GM10266 (cell line): ENCODE measurements at regions not wholly inside any gene's neighbourhood (a gene's known extent, or its start where the extent isn't known, plus 50 kb on each side); places are given as distances from the start of the nearest gene placed in this dataset.

Experiments
- DNase-seq: peaks from one replicate; pipeline ENCODE4 v3.0.0; 2012; ENCODE audit errors: extremely low spot score
- TF ChIP-seq, protein P1 (sequence below): IDR thresholded peaks from 2 replicates; pipeline ENCODE4 v1.5.1; 2012; ENCODE audit warnings: mild to moderate bottlenecking, low read depth; ENCODE audit not compliant: control insufficient read depth, insufficient read depth; ENCODE audit errors: missing control alignments

DNA sequence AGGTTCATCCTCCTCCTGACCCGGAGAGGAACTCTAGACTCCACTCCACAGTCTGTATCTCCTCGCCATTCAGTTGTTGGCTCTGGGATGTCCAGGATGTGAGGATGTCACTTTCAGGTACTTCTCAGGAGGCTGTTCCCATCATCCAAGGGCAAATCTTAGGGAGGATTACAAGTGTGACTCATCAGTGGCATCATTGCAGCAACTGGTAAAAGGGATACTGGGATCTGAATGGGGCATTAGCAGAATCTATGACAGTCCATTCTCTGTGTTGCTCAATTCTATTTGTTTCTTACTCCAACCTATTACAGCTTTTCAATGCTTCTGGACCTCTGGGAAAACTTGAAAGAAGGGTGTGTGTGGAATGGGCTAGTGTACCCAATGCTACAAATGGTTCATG, 81.5 kb upstream of the FN1 start:
- no peak for DNase-seq
- TF ChIP-seq, protein P1, sequence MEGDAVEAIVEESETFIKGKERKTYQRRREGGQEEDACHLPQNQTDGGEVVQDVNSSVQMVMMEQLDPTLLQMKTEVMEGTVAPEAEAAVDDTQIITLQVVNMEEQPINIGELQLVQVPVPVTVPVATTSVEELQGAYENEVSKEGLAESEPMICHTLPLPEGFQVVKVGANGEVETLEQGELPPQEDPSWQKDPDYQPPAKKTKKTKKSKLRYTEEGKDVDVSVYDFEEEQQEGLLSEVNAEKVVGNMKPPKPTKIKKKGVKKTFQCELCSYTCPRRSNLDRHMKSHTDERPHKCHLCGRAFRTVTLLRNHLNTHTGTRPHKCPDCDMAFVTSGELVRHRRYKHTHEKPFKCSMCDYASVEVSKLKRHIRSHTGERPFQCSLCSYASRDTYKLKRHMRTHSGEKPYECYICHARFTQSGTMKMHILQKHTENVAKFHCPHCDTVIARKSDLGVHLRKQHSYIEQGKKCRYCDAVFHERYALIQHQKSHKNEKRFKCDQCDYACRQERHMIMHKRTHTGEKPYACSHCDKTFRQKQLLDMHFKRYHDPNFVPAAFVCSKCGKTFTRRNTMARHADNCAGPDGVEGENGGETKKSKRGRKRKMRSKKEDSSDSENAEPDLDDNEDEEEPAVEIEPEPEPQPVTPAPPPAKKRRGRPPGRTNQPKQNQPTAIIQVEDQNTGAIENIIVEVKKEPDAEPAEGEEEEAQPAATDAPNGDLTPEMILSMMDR: no peak

DNA sequence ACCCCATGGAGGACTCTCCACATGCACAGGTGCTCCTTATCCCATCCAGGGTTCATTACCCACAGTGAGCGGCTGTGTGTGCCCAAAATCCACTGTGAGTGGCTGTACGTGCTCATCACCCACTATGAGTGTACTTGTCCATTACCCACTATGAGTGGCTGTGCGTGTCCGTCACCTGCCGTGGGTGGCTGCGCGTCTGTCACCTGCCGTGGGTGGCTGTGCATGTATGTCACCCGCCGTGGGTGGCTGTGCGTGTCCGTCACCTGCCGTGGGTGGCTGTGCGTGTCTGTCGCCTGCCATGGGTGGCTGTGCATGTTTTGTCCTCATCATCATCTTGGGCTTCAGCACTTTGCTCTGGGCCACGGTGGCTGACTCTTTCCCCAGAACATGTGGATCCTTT, 78.6 kb upstream of the FN1 start:
- TF ChIP-seq, protein P1: no peak
- no peak for DNase-seq

DNA sequence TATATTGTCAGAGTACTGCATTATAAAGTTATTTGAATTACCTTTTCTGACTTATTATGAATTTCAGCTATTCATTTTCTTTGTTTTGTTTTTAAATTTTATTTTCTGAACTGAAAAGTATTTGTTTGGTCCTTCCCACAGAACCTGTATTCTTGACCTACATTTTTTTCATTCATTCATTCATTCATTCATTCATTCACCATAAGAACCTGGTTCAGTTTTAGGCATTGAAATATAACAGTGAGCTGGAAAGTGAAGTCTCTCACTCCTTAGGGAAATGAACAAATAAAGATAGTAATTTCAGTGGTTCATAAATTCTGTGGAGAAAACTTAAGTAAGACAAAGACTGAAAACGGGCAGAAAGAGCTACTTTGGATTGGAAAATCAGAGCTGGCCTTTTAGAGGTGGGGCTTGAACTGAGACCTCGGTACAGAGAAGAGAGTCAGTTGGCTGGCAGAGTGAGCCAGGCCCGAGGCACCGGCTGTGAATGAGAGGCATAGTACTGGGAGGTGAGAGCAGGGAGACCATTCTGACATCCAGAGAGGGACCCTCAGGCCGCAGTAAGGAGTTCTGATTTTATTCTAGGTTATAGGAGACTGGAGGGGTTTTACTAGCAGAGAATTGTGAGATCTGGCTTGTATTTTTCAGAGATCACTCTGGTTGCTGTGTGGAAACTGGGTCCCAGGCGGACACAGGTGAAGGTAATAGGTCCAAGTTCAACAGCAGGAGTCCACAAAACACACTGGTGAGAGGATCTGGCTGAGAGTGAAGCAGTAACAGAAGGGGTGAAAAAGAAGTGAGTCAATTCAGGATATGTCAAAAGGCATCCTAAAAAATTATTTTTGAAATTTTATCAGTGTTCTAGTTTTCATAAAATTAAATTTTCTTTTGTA, 75.8 kb upstream of the FN1 start:
- TF ChIP-seq, protein P1: no peak

DNA sequence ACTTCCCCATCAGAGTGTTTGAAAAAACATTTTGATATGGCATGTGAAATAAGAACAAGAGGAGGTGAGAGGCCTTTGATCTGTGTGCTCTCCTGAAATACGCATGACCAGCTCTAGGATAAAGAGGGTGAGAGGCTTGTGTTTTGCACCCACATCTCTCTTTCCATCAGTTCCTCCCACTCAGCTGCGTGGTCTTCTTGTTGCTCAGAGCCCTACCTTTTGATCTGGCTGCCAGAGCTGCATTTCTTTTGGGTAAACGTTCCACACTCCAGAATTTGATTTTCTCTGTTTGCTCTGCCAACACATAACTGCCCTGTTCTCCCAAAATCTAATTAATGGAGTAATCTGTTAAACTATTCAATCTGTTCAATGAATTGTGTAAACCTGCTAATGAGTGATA, 72.0 kb upstream of the FN1 start:
- no peak for DNase-seq
- TF ChIP-seq, protein P1: no peak

More for the DNA sequence above, 75.8 kb upstream of the FN1 start:
- DNase-seq: no peak

DNA sequence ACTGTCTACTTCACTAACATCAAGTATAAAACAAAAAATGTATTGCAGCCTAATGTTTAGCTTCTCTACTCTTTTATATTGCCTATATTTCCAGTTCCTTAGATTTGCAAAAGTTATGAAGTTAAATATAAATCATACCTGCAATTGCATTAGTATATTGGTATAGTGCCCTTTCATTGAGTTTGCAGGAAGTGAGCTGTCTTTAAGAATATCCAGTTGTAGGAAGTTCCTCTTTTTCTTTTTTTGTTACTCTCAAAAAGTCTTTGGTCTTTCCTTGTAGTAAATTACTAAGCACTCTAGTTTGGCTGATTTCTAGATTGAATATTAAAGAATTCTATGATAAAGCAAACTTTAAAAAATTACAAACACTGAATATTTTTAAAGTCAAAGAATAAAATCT, 71.3 kb upstream of the FN1 start:
- no peak for DNase-seq
- TF ChIP-seq, protein P1: no peak

DNA sequence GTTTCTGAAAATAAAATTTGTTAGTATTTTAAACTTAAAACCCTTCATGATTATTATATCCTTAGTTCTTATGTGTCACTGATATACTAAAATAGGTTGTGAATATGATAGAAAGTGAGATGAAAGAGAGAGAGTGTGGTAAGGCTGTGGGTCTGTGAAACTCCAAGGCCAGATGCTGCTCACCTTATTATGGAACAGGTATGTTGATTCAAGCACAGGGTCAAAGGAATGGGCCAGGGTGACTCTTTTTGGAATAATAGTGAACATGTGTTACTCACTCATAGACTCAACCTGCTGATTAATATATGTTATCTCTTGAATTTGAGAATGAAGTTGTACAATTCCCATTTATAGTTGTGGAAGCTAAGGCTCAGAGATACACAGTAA, 70.7 kb upstream of the FN1 start:
- DNase-seq: no peak
- TF ChIP-seq, protein P1: no peak

DNA sequence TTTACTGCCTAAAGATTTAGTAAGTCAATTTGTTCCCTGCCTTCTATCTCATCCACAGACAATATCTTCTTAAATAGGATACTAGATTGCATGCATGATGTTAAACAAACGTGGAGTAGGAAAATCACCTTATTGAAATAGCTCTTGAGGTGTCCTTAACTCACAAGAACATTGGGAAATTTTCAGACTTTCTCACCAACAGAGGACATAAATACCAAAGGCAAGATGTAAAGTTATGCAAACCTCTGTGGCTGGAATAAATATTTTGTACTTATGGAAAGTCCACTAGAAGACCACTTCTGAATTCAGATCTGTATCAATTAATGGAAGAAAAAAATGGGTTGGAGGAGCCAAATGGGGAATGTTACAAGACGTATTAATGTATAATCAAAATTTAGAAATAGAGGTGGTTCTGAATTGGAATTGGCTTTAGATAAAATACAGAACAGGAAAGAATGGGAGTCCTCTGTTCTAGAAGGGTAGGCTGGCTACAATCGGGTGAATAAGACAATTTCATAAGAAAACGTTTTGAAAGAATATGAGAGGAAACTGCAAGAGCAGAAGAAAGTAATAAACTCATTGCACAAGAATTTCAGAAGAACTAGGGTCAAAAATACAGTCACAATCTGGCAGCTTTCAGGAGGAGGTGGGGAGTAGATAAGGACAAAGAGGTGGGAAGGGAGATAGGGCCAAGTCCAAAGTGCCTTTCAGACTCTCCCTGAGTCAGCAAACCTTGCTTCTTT, 69.3 kb upstream of the FN1 start:
- TF ChIP-seq, protein P1: no peak
- DNase-seq: no peak
